GM18505 (cell line): ENCODE measurements at regions not wholly inside any gene's neighbourhood (a gene's known extent, or its start where the extent isn't known, plus 50 kb on each side); places are given as distances from the start of the nearest gene placed in this dataset.

Experiments
- ATAC-seq: cut with Tn5 transposase; IDR thresholded peaks from one replicate; pipeline ENCODE4 v1.9.1; 2021; ENCODE audit not compliant: unreplicated experiment
- POLR2A ChIP-seq: IDR thresholded peaks from 4 replicates; pipeline ENCODE4 v1.6.1; 2011; ENCODE audit warnings: borderline replicate concordance; ENCODE audit not compliant: insufficient read depth, insufficient read length; ENCODE audit errors: extremely low read depth

DNA sequence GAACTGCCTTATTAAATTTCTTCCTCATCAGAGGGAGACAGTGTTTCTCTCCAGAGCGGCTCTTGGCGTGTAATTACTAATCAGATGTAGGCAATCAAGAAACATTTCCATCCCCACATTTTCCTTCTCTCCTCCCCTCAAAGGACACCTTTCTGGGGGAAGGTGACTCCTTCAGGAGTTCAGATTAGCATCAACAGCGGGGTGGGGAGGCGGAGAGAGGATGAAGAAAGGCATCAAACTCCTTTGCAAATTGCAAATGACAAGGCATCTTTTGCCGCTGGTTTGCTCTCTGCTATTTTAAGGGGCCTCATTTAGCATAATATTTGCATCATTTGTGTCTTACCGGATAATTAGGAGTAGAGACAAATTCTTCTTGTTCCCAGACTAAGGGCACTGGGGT, 231.7 kb upstream of the SRRM4 start:
- ATAC-seq: no peak

DNA sequence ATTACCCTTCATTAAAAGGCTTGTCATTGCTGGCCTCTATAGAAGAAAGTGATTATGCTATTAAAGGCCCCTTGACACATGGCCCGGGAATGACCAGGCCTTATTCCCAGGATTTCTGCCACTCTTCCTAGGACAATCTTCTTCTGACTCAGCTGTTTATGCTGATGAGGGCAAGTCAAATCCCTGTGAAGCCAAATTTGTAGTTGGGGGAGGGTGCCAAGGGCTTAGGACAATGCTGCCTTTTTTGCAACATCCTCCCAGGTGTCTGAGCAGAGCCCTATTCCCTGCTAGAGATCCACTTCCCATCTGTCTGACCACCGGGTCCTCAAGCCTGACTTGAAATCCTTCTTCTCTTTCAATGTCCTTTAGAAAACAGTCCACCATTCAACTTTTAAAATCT, 230.7 kb upstream of the SRRM4 start:
- no peak for ATAC-seq
- TF ChIP-seq POLR2A: no peak

More for the DNA sequence above, 231.7 kb upstream of the SRRM4 start:
- no peak for TF ChIP-seq POLR2A

DNA sequence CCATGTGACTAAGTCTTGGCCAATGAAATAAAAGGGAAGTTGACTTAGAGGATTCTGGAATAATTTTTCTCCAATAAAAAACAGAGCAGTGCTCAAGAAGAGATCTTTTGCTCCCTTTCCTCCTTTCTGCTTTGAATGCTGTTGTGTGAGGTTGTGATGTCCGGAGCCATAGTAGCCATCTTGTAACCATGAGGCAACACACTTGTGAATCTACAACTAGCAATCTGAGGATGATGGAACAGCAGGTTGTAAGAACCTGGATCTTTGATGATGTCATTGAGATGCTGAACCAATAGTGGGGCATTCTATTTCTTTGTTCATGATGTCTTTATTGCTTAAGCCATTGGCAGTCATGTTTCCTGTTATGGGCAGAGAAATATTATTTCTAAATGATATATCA, 230.0 kb upstream of the SRRM4 start:
- no peak for TF ChIP-seq POLR2A
- no peak for ATAC-seq

- TF ChIP-seq POLR2A: no peak
- no peak for ATAC-seq
Measured at GRCh38 chr12:118760623-118761022, 220.7 kb upstream of the SRRM4 start.

- TF ChIP-seq POLR2A: no peak
- no peak for ATAC-seq
Measured at GRCh38 chr12:118763234-118763633, 218.1 kb upstream of the SRRM4 start.

GRCh38 chr12:118773956-118774723, 207.2 kb upstream of the SRRM4 start:
- TF ChIP-seq POLR2A: no peak
- ATAC-seq: no peak

DNA sequence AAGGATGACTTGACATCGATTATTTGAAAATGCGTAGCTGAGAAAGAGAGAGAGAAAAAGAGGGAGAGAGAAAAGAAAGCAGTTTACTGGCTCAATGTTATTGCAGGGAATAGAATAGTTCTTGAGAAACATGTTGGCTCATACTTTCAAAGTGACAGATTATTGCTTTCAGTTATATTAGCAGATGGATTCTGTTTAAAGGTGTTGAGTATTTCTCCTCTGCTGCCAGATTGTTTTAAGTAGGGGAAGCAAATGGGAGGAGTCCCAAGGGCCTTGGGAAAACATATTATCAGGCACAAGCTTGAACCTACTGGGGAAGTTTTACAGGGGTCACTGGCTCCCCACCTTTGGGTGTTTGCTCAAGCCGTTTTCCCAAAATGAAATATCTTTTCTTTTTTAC, 203.8 kb upstream of the SRRM4 start:
- no peak for TF ChIP-seq POLR2A
- ATAC-seq: no peak

DNA sequence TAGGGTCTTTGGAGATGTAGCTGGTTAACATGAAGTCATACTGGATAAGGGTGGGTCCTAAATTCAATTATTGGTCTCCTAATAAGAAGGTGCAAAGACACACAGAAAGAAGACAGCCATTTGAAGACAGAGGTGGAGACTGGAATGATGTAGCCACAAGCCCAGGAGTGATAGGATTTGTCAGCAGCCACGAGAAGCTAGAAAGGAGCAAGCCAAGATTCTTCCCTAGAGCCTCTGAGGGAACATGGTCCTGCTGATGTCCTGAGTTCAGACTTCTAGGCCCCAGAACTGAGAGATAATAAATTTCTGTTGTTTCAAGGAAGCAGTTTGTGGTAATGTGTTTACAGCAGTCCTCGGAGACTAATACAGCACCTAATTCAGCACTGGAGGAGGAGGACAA, 203.3 kb upstream of the SRRM4 start:
- no peak for ATAC-seq
- TF ChIP-seq POLR2A: no peak

GRCh38 chr12:118780939-118781338, 200.4 kb upstream of the SRRM4 start:
- no peak for ATAC-seq
- TF ChIP-seq POLR2A: no peak

- ATAC-seq: no peak
- no peak for TF ChIP-seq POLR2A
Measured at GRCh38 chr12:118781692-118782091, 199.6 kb upstream of the SRRM4 start.

DNA sequence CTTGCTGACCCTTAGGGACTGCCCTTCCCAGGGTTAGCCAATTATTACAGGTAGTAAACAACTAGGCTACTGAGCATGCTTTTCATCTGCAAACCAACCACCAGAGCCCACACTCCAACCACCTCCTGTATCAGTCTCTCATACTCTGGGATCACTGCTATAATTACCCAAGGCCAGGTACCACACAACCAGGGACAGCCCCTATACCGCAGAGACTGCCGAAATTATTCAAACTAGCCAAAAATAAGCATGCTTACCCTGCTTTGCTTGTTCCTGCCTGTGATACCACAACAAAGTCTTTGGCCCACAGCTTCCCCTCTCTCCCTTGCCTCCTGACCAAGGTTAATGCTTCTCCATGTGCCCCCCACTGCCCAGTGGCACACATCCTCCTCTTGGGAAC, 197.6 kb upstream of the SRRM4 start:
- no peak for ATAC-seq
- no peak for TF ChIP-seq POLR2A

DNA sequence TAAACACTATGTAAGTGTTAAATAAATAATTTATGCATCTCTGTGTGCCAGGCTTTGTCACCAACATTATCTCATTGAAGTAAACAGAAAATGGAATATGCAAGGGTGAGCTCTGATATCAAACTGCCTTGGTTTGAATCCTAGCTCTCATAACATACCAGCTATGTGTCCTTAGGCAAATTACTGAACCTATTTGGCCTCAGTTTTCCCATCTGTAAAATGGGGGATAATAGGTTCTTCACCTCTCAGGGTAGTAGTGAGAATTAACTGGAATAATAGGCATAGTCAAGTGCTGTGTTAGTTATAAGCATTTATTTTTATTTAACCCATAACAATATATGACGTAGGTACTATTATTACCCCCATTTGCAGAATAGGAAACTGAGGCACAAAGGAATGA, 190.8 kb upstream of the SRRM4 start:
- ATAC-seq: no peak
- no peak for TF ChIP-seq POLR2A

GRCh38 chr12:118813778-118814357, 167.5 kb upstream of the SRRM4 start:
- TF ChIP-seq POLR2A: no peak
- ATAC-seq: no peak

DNA sequence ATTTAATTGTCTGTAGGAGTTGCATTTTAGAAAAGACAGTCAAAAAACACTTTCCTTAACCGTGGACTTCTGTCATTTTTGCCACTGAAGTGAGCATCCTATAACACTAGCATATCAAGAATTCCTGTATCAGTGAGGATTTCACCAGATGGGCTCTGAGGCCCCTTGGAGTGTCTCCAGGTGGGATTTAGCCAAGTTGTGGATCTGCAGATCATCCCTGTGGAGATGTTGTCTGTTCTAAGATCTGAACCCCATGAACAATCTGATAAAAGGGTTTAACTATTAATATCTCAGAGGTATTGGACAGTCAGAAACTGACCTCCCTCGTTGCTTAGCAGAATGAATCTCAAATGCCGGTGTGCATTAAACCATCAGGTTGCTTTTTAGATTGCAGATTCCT, 165.0 kb upstream of the SRRM4 start:
- no peak for TF ChIP-seq POLR2A

More for the DNA sequence above, 165.0 kb upstream of the SRRM4 start:
- no peak for ATAC-seq
